GM18505 (cell line): ENCODE measurements at regions not wholly inside any gene's neighbourhood (a gene's known extent, or its start where the extent isn't known, plus 50 kb on each side); places are given as distances from the start of the nearest gene placed in this dataset.

Experiments used
- ATAC-seq: cut with Tn5 transposase; IDR thresholded peaks from one replicate; pipeline ENCODE4 v1.9.1; 2021; ENCODE audit not compliant: unreplicated experiment
- POLR2A ChIP-seq: IDR thresholded peaks from 4 replicates; pipeline ENCODE4 v1.6.1; 2011; ENCODE audit warnings: borderline replicate concordance; ENCODE audit not compliant: insufficient read depth, insufficient read length; ENCODE audit errors: extremely low read depth

DNA sequence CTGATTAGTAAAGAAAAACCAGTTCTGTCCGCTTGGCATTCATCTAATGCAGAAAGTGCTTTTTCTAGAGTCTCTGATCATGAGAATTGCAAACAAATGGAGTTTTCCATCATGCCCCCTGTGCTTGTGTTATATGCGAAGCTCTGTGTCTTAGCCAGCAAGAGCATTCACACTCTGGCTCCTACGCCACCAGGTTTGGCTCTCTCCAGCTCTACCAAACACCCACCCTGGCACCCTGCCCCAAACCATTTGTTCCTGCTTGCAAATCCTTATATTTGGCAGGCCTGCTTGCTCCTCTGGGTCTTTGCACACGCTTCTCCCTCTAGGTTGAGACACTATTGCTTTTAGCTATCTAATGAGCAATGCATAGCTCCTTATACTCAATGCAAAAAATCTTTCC, 204.1 kb upstream of the CYRIA start:
- no peak for ATAC-seq
- TF ChIP-seq POLR2A, result no peak

DNA sequence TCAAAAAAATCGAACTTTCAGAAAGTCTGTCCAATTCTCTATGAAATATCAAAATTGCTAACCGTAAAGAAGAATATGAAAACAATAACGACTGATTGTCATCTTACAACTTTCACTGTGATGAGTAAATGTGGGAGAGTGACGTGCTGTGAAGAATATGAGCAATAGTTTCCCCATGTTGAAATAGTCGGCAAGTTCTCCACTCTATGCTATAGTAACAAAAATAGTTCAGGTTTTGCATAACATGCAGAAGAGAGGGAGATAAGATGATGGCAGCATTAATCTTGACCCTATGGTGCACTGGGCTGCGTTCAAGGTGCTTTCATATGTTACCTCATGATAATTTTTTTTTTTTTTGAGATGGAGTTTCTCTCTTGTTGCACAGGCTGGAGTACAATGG, 196.8 kb upstream of the CYRIA start:
- no peak for ATAC-seq

GRCh38 chr2:16861530-16861929, 195.9 kb upstream of the CYRIA start:
- ATAC-seq, result no peak
- TF ChIP-seq POLR2A, result no peak

More for the DNA sequence above, 196.8 kb upstream of the CYRIA start:
- no peak for TF ChIP-seq POLR2A

GRCh38 chr2:16861111-16861510, 195.5 kb upstream of the CYRIA start:
- ATAC-seq, result no peak
- TF ChIP-seq POLR2A, result no peak

DNA sequence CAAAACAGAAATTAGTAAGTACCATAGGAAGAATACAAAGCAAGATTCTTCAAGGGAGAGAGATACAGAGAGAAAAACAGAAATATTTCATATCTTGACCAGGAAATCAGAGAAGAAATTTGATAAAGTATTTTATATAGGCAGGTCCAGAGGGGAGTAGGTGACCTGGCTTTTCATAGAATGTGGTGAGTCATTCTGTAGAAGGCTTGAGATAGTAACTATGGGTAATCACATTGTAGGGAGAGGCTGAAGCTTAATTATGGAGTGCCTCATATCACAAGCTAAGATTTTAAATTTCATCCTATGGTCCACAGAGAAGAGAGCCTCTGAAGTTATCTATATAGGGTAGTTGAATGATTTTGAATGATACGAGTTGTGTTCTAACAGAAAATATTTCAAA, 195.0 kb upstream of the CYRIA start:
- ATAC-seq, result no peak
- no peak for TF ChIP-seq POLR2A

GRCh38 chr2:16855183-16855582, 189.5 kb upstream of the CYRIA start:
- no peak for ATAC-seq
- no peak for TF ChIP-seq POLR2A

GRCh38 chr2:16853088-16853487, 187.5 kb upstream of the CYRIA start:
- no peak for ATAC-seq
- TF ChIP-seq POLR2A, result no peak

DNA sequence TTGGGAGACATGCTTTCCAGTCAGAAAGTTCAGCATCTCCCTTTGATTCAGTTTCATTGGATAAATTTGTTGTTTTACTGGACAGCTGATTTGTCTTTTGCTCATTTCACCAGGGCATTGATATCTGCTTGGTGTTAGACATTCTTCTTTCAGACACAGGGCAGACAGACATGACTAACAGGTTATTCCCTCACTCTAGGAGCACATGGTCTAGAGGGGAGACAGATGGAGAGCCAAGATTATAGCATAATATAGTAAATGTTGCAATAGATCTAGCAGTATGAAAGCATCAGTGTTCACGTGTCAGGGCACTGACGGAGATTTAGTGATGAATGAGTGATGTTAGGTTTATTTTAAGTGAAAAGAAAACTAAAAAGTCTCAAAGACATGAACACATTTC, 187.0 kb upstream of the CYRIA start:
- TF ChIP-seq POLR2A, result no peak
- ATAC-seq, result no peak

DNA sequence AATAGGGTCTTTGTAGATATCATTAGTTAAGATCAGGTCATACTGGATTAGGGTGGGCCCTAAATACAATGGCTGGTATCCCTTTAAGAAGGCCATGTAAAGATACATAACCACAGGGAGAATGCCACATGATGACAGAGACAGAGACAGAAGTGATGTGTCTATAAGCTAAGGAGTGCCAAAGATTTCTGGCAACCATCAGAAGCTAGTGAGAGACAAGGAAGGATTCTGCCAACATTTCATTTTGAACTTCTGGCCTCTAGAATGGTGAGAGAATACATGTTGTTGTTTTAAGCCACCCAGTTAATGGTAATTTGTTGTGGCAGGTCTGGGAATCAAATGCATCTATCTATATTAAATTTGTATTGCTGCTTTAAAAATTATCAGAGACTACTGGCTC, 185.5 kb upstream of the CYRIA start:
- no peak for ATAC-seq
- TF ChIP-seq POLR2A, result no peak

DNA sequence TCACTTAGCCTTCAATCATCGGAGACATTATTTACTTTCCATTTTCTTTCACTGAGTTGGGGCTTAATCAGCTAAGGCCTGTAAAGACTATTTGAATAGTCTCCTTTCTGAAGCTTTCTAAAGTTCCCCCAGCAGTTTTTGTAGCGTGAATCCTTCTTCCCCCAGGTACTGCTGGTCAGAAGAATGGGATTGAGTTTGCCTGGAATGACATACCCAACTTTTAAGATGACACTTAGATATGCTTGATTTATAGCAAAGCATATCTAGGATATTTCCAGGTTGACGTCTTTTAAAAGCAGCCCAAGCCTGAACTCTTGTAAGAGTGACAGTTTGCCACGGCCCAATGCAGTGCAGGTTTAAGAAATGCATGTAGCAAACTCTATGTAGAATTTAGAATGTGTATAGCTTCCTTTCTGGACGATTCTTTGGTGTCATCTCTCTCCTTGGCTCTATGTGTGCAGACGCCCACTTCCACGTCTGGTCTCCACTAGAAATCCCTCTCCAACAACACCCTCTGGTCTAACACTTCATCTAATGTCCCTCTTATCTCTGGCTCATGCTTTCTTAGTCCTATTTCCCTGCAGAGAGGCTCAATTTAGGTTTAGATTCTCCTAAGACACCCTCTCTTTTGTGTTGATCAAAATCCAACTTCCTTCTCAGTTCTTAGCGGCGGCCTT, 175.0 kb upstream of the CYRIA start:
- no peak for TF ChIP-seq POLR2A
- no peak for ATAC-seq

DNA sequence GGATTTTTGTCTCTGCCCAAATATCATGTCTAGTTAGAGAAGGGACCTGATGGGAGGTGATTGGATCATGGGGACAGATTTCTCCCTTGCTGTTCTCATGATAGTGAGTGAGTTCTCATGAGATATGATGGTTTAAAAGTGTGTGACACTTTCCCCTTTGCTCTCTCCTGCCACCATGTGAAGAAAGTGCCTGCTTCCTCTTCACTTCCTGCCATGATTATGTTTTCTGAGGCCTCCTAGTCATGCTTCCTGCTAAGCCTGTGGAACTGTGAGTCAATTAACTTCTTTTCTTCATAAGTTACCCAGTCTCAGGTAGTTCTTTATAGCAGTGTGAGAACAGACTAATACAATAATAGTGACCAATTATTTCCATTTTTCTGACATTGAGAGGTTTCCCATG, 167.3 kb upstream of the CYRIA start:
- no peak for TF ChIP-seq POLR2A
- ATAC-seq, result no peak

GRCh38 chr2:16828828-16829160, 163.2 kb upstream of the CYRIA start:
- ATAC-seq, result no peak
- TF ChIP-seq POLR2A, result no peak

- no peak for ATAC-seq
- TF ChIP-seq POLR2A, result no peak
Observed at GRCh38 chr2:16828044-16828827, 162.6 kb upstream of the CYRIA start.

DNA sequence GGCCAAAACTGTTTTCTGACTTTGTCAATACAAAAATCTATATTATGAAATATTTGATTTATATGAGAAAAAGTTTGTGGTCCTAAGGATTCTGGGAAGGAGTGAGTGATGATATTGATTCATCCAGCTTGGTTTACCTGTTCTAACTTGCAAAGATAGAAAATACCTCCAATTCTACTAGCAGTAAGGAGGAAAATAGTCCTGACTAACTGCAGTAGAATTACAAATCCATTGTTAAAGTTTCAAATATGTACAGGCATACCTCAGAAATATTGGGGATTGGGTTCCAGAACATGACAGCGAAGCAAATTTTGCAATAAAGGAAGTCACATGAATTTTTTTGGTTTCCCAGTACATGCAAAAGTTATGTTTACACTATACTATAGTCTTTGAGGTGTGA, 158.8 kb upstream of the CYRIA start:
- TF ChIP-seq POLR2A, result no peak
- ATAC-seq, result no peak

DNA sequence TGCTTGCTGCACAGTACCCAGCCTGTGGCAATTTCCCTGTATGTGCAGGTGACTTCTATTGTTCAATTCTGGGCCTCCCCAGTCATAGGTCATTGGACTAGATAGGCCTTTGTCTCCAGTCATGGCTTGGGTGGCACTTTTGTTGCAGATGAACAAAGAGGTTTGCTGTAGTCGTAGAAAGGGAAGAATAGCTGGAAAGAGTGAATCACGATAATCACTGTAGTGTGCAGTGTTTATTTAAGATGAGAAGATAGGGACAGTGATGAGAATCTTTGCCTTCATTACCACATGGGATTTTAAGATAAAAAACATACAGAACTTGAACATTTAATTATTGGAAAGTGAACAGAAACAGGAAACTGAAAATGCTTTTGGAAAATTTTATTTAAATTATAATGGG, 156.1 kb upstream of the CYRIA start:
- no peak for ATAC-seq
- no peak for TF ChIP-seq POLR2A

- TF ChIP-seq POLR2A, result no peak
- no peak for ATAC-seq
Observed at GRCh38 chr2:16818203-16818556, 152.5 kb upstream of the CYRIA start.
